ENCODE measurements at regions not wholly inside any gene's neighbourhood (a gene's known extent, or its start where the extent isn't known, plus 50 kb on each side); places are given as distances from the start of the nearest gene placed in this dataset.
"Not testable (repeated sequence)": the region's sequence is repeated elsewhere in the genome, so short reads cannot be mapped to it uniquely, and the experiment has no call there.

GRCh38 chr6:23611776-23612381, 514.1 kb upstream of the NRSN1 start:
- intact Hi-C loops (cut with DNase I) = no loop called here
- DNase-seq (ENCODE audit: low spot score) = no peak

- intact Hi-C loops (cut with DNase I) = no loop called here
- no peak for DNase-seq (ENCODE audit: low spot score)
These were observed 507.6 kb upstream of the NRSN1 start for GRCh38 chr6:23618366-23618765.

- intact Hi-C loops (cut with DNase I) = no loop called here
- no peak for DNase-seq (ENCODE audit: low spot score)
These were observed 505.1 kb upstream of the NRSN1 start for GRCh38 chr6:23620911-23621401.

GRCh38 chr6:23630726-23631635, 495.0 kb upstream of the NRSN1 start:
- DNase-seq (ENCODE audit: low spot score) = no peak
- intact Hi-C loops (cut with DNase I) = no loop called here

- no peak for DNase-seq (ENCODE audit: low spot score)
- intact Hi-C loops (cut with DNase I) = no loop called here
These were observed 492.0 kb upstream of the NRSN1 start for GRCh38 chr6:23633996-23634395.

GRCh38 chr6:23635150-23635549, 490.9 kb upstream of the NRSN1 start:
- intact Hi-C loops (cut with DNase I) = no loop called here
- no peak for DNase-seq (ENCODE audit: low spot score)

GRCh38 chr6:23637296-23637695, 488.7 kb upstream of the NRSN1 start:
- no peak for DNase-seq (ENCODE audit: low spot score)
- intact Hi-C loops (cut with DNase I) = no loop called here

GRCh38 chr6:23642849-23643248, 483.2 kb upstream of the NRSN1 start:
- DNase-seq (ENCODE audit: low spot score) = no peak
- intact Hi-C loops (cut with DNase I) = no loop called here

- intact Hi-C loops (cut with DNase I) = no loop called here
- DNase-seq (ENCODE audit: low spot score) = no peak
These were observed 479.0 kb upstream of the NRSN1 start for GRCh38 chr6:23647045-23647444.

GRCh38 chr6:23650676-23651075, 475.3 kb upstream of the NRSN1 start:
- intact Hi-C loops (cut with DNase I) = no loop called here
- no peak for DNase-seq (ENCODE audit: low spot score)

- DNase-seq (ENCODE audit: low spot score) = no peak
- intact Hi-C loops (cut with DNase I) = no loop called here
These were observed 471.3 kb upstream of the NRSN1 start for GRCh38 chr6:23654745-23655144.

- intact Hi-C loops (cut with DNase I) = no loop called here
- DNase-seq (ENCODE audit: low spot score) = no peak
These were observed 470.5 kb upstream of the NRSN1 start for GRCh38 chr6:23655525-23655924.

GRCh38 chr6:23656255-23657194, 469.5 kb upstream of the NRSN1 start:
- intact Hi-C loops (cut with DNase I) = no loop called here
- DNase-seq (ENCODE audit: low spot score) = no peak

GRCh38 chr6:23659125-23659524, 466.9 kb upstream of the NRSN1 start:
- intact Hi-C loops (cut with DNase I) = no loop called here
- no peak for DNase-seq (ENCODE audit: low spot score)

- intact Hi-C loops (cut with DNase I) = no loop called here
- DNase-seq (ENCODE audit: low spot score) = no peak
These were observed 464.5 kb upstream of the NRSN1 start for GRCh38 chr6:23661549-23661948.

GRCh38 chr6:23663096-23663495, 462.9 kb upstream of the NRSN1 start:
- DNase-seq (ENCODE audit: low spot score) = no peak
- intact Hi-C loops (cut with DNase I) = no loop called here

GRCh38 chr6:23663652-23664051, 462.4 kb upstream of the NRSN1 start:
- DNase-seq (ENCODE audit: low spot score) = no peak

GRCh38 chr6:23665911-23666310, 460.1 kb upstream of the NRSN1 start:
- intact Hi-C loops (cut with DNase I); DNase-seq (ENCODE audit: low spot score): not testable (repeated sequence)

More at GRCh38 chr6:23663652-23664051, 462.4 kb upstream of the NRSN1 start:
- intact Hi-C loops (cut with DNase I) = no loop called here

- DNase-seq (ENCODE audit: low spot score) = no peak
- intact Hi-C loops (cut with DNase I) = no loop called here
These were observed 453.3 kb upstream of the NRSN1 start for GRCh38 chr6:23672737-23673136.

GRCh38 chr6:23678626-23679025, 447.4 kb upstream of the NRSN1 start:
- DNase-seq (ENCODE audit: low spot score) = no peak
- intact Hi-C loops (cut with DNase I) = no loop called here
